ENCODE measurements at regions not wholly inside any gene's neighbourhood (a gene's known extent, or its start where the extent isn't known, plus 50 kb on each side); places are given as distances from the start of the nearest gene placed in this dataset.

DNA sequence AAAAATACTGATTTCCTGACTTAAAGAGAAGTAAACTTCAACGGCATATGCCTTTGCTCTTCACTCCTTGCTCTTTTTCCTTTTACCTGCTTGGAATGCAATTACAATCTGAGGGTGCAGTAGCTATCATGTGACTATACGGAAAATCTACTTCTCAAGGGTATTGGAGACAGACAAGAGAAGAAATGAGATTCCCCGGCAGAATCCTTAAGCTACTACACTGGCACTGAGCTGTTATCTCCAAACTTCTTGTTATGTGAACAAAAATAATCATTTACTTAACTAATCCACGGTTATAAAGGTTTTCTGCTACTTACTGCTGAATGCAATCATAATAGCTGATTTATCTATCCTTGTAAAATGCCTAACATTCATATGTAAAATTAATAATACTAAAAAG is 118.0 kb upstream of the IFNG-AS1 start:
- TF ChIP-seq TAF1 (IDR thresholded peaks at IDR 0.05; ENCODE audit: borderline replicate concordance, insufficient read depth, low read length): no peak
- TF ChIP-seq SIN3A (IDR thresholded peaks at IDR 0.05; ENCODE audit: borderline replicate concordance, insufficient read depth, low read length): no peak
- TF ChIP-seq FOXP2 (optimal IDR thresholded peaks at IDR 0.05; ENCODE audit: borderline replicate concordance, extremely low read depth, extremely low read length, insufficient read depth): no peak
- no peak for TF ChIP-seq REST (IDR thresholded peaks at IDR 0.05; ENCODE audit: insufficient read depth in 1 of 2, low read depth in 2 of 2, low read length in 2 of 2)
- TF ChIP-seq POLR2AphosphoS5 (IDR thresholded peaks at IDR 0.05; ENCODE audit: low read depth, low read length): no peak

GRCh38 chr12:67873355-67873754 is 115.9 kb upstream of the IFNG-AS1 start:
- no peak for TF ChIP-seq TAF1 (IDR thresholded peaks at IDR 0.05; ENCODE audit: borderline replicate concordance, insufficient read depth, low read length)
- no peak for TF ChIP-seq SIN3A (IDR thresholded peaks at IDR 0.05; ENCODE audit: borderline replicate concordance, insufficient read depth, low read length)
- TF ChIP-seq POLR2AphosphoS5 (IDR thresholded peaks at IDR 0.05; ENCODE audit: low read depth, low read length): no peak
- no peak for TF ChIP-seq FOXP2 (optimal IDR thresholded peaks at IDR 0.05; ENCODE audit: borderline replicate concordance, extremely low read depth, extremely low read length, insufficient read depth)
- no peak for TF ChIP-seq REST (IDR thresholded peaks at IDR 0.05; ENCODE audit: insufficient read depth in 1 of 2, low read depth in 2 of 2, low read length in 2 of 2)

DNA sequence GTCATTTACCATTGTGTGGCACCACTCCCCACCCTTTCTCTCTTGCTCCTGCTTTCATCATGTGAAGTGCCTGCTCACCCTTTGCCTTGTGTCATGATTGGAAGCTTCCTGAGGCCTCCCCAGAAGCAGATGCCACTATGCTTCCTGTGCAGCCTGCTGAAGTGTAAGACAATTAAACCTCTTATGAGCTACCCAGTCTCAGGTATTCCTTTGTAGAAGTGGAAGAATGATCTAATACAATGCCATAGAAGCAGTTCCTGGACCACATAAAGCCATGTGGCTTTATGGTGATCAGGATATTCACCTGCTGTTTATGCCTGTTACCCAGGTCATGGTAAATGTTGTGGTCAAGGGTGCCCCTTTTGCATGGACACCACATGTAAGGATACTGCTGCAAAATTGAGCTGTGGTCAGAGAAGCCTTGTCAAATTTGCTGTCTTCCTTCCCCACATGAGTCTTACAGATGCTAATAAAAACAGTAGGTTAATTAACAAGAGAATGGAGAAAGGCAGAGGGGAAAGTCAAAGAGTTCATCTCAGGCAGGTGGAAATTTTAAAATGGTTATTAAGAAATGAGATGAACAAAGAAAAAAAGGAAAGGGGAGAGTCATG is 112.8 kb upstream of the IFNG-AS1 start:
- TF ChIP-seq FOXP2 (optimal IDR thresholded peaks at IDR 0.05; ENCODE audit: borderline replicate concordance, extremely low read depth, extremely low read length, insufficient read depth) (no peak), POLR2AphosphoS5 (IDR thresholded peaks at IDR 0.05; ENCODE audit: low read depth, low read length) (no peak), REST (IDR thresholded peaks at IDR 0.05; ENCODE audit: insufficient read depth in 1 of 2, low read depth in 2 of 2, low read length in 2 of 2) (no peak), TAF1 (IDR thresholded peaks at IDR 0.05; ENCODE audit: borderline replicate concordance, insufficient read depth, low read length) (no peak), SIN3A (IDR thresholded peaks at IDR 0.05; ENCODE audit: borderline replicate concordance, insufficient read depth, low read length) (no peak)

DNA sequence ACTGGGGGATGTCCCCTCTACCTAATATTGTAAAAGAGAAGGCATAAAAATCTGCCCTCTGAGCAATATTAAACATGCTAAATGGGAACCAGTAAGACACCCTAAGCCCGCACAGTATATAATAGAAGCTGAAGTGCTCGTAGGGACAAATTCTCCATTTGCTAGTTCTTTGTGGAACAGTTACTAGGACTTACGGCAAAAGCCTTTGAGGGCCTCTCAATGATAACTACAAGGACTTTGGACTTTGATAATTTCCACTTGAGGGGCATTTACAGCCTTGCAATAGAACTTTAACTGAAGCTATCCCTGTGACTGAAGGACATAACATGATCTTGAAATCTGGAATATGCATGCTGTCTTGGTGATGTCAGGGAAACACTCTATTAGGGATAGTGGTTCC is 111.5 kb upstream of the IFNG-AS1 start:
- TF ChIP-seq TAF1 (IDR thresholded peaks at IDR 0.05; ENCODE audit: borderline replicate concordance, insufficient read depth, low read length) (no peak), FOXP2 (optimal IDR thresholded peaks at IDR 0.05; ENCODE audit: borderline replicate concordance, extremely low read depth, extremely low read length, insufficient read depth) (no peak), REST (IDR thresholded peaks at IDR 0.05; ENCODE audit: insufficient read depth in 1 of 2, low read depth in 2 of 2, low read length in 2 of 2) (no peak), POLR2AphosphoS5 (IDR thresholded peaks at IDR 0.05; ENCODE audit: low read depth, low read length) (no peak), SIN3A (IDR thresholded peaks at IDR 0.05; ENCODE audit: borderline replicate concordance, insufficient read depth, low read length) (no peak)
